Hindlimb muscle (tissue), 1 donor: ENCODE measurements at regions not wholly inside any gene's neighbourhood (a gene's known extent, or its start where the extent isn't known, plus 50 kb on each side); places are given as distances from the start of the nearest gene placed in this dataset.
"Not testable (repeated sequence)": the region's sequence is repeated elsewhere in the genome, so short reads cannot be mapped to it uniquely, and the experiment has no call there.

ENCODE experiments used
- DNase-seq: peaks from one replicate; pipeline ENCODE4 v3.0.0-alpha.2; 2013

GRCh38 chr2:138066139-138066806, 102.0 kb downstream of the HNMT start:
- no peak for DNase-seq

GRCh38 chr2:138066841-138067240, 102.6 kb downstream of the HNMT start:
- DNase-seq = no peak

GRCh38 chr2:138068669-138069068, 104.4 kb downstream of the HNMT start:
- DNase-seq = not testable (repeated sequence)

- not testable (repeated sequence) for DNase-seq
These were observed 106.9 kb downstream of the HNMT start for GRCh38 chr2:138071042-138071719.

- DNase-seq = no peak
These were observed 107.7 kb downstream of the HNMT start for GRCh38 chr2:138071720-138072719.

GRCh38 chr2:138078153-138078552, 113.9 kb downstream of the HNMT start:
- DNase-seq = no peak

GRCh38 chr2:138079976-138080375, 115.7 kb downstream of the HNMT start:
- DNase-seq = no peak

- no peak for DNase-seq
These were observed 117.2 kb downstream of the HNMT start for GRCh38 chr2:138081225-138082073.

GRCh38 chr2:138084206-138084605, 119.9 kb downstream of the HNMT start:
- DNase-seq = no peak

- not testable (repeated sequence) for DNase-seq
These were observed 121.2 kb downstream of the HNMT start for GRCh38 chr2:138085441-138085840.

GRCh38 chr2:138086576-138086975, 122.3 kb downstream of the HNMT start:
- DNase-seq = no peak

GRCh38 chr2:138087751-138088593, 123.7 kb downstream of the HNMT start:
- no peak for DNase-seq

- no peak for DNase-seq
These were observed 126.1 kb downstream of the HNMT start for GRCh38 chr2:138090330-138090729.

GRCh38 chr2:138093455-138093854, 129.2 kb downstream of the HNMT start:
- DNase-seq = no peak

GRCh38 chr2:138094031-138094430, 129.8 kb downstream of the HNMT start:
- no peak for DNase-seq

- DNase-seq = no peak
These were observed 131.1 kb downstream of the HNMT start for GRCh38 chr2:138095336-138095735.

- DNase-seq = not testable (repeated sequence)
These were observed 135.0 kb downstream of the HNMT start for GRCh38 chr2:138099288-138099687.

- DNase-seq = no peak
These were observed 137.4 kb downstream of the HNMT start for GRCh38 chr2:138101718-138102117.

- no peak for DNase-seq
These were observed 138.4 kb downstream of the HNMT start for GRCh38 chr2:138102664-138103063.

- DNase-seq = no peak
These were observed 138.9 kb downstream of the HNMT start for GRCh38 chr2:138103156-138103555.

GRCh38 chr2:138104071-138104470, 139.8 kb downstream of the HNMT start:
- no peak for DNase-seq
